ENCODE measurements at regions not wholly inside any gene's neighbourhood (a gene's known extent, or its start where the extent isn't known, plus 50 kb on each side); places are given as distances from the start of the nearest gene placed in this dataset.

GRCh38 chr10:47158116-47159071 lies 141.6 kb upstream of the GDF10 start:
- Histone ChIP-seq H3K9me3 (ENCODE audit: insufficient read depth, low read depth, low read length) (peaks cover 11% of the 10 kb centered on the region; the same call in 1 of the 2 replicates), H3K9ac (ENCODE audit: low read depth, low read length, poor library complexity, severe bottlenecking) (no peak overlapping the region), H3K79me2 (ENCODE audit: insufficient read depth, low read length) (no peaks in the 10 kb centered on the region), H2AFZ (ENCODE audit: low read length) (no peak overlapping the region), H3K4me2 (ENCODE audit: low read depth, low read length, poor library complexity, severe bottlenecking) (no peak overlapping the region), H3K27me3 (ENCODE audit: insufficient read depth, low read length, poor library complexity, severe bottlenecking) (no peaks in the 10 kb centered on the region), H3K4me3 (ENCODE audit: low read length, poor library complexity, severe bottlenecking) (no peak overlapping the region), H3K36me3 (ENCODE audit: insufficient read depth, low read length) (no peaks in the 10 kb centered on the region), H3K4me1 (ENCODE audit: insufficient read depth, low read length, poor library complexity, severe bottlenecking) (no peaks in the 10 kb centered on the region), H4K20me1 (ENCODE audit: insufficient read depth, low read length, poor library complexity, severe bottlenecking) (no peaks in the 10 kb centered on the region), H3F3A (ENCODE audit: low read depth) (no peaks in the 10 kb centered on the region), H3K9me2 (replicated peaks; ENCODE audit: low read depth, low read length) (no peaks in the 10 kb centered on the region)
- TF ChIP-seq CTCF (conservative IDR thresholded peaks at IDR 0.05; ENCODE audit: low read length) (no peak), EZH2phosphoT487 (IDR thresholded peaks at IDR 0.05; ENCODE audit: borderline replicate concordance) (no peak)

GRCh38 chr10:47159361-47160260 lies 140.4 kb upstream of the GDF10 start:
- Histone ChIP-seq H3K9me2 (replicated peaks; ENCODE audit: low read depth, low read length) (no peaks in the 10 kb centered on the region), H2AFZ (ENCODE audit: low read length) (no peak overlapping the region), H4K20me1 (ENCODE audit: insufficient read depth, low read length, poor library complexity, severe bottlenecking) (no peaks in the 10 kb centered on the region), H3K4me3 (ENCODE audit: low read length, poor library complexity, severe bottlenecking) (no peak overlapping the region), H3K27me3 (ENCODE audit: insufficient read depth, low read length, poor library complexity, severe bottlenecking) (no peaks in the 10 kb centered on the region), H3K4me1 (ENCODE audit: insufficient read depth, low read length, poor library complexity, severe bottlenecking) (no peaks in the 10 kb centered on the region), H3K9me3 (ENCODE audit: insufficient read depth, low read depth, low read length) (peaks cover 6% of the 10 kb centered on the region; the same call in 1 of the 2 replicates), H3F3A (ENCODE audit: low read depth) (no peaks in the 10 kb centered on the region), H3K36me3 (ENCODE audit: insufficient read depth, low read length) (no peaks in the 10 kb centered on the region), H3K9ac (ENCODE audit: low read depth, low read length, poor library complexity, severe bottlenecking) (no peak overlapping the region), H3K79me2 (ENCODE audit: insufficient read depth, low read length) (no peaks in the 10 kb centered on the region), H3K4me2 (ENCODE audit: low read depth, low read length, poor library complexity, severe bottlenecking) (no peak overlapping the region)
- TF ChIP-seq CTCF (conservative IDR thresholded peaks at IDR 0.05; ENCODE audit: low read length): no peak

- Histone ChIP-seq H3K4me3 (ENCODE audit: low read length, poor library complexity, severe bottlenecking) (no peak overlapping the region), H3K9ac (ENCODE audit: low read depth, low read length, poor library complexity, severe bottlenecking) (no peak overlapping the region), H3F3A (ENCODE audit: low read depth) (no peaks in the 10 kb centered on the region), H3K4me2 (ENCODE audit: low read depth, low read length, poor library complexity, severe bottlenecking) (no peak overlapping the region), H2AFZ (ENCODE audit: low read length) (no peak overlapping the region), H3K9me2 (replicated peaks; ENCODE audit: low read depth, low read length) (no peaks in the 10 kb centered on the region), H3K27me3 (ENCODE audit: insufficient read depth, low read length, poor library complexity, severe bottlenecking) (no peaks in the 10 kb centered on the region), H3K4me1 (ENCODE audit: insufficient read depth, low read length, poor library complexity, severe bottlenecking) (no peaks in the 10 kb centered on the region), H3K9me3 (ENCODE audit: insufficient read depth, low read depth, low read length) (no peaks in the 10 kb centered on the region; the same call in 1 of the 2 replicates), H3K36me3 (ENCODE audit: insufficient read depth, low read length) (no peaks in the 10 kb centered on the region), H4K20me1 (ENCODE audit: insufficient read depth, low read length, poor library complexity, severe bottlenecking) (no peaks in the 10 kb centered on the region), H3K79me2 (ENCODE audit: insufficient read depth, low read length) (no peaks in the 10 kb centered on the region)
- no peak for TF ChIP-seq EZH2phosphoT487 (IDR thresholded peaks at IDR 0.05; ENCODE audit: borderline replicate concordance)
- TF ChIP-seq CTCF (conservative IDR thresholded peaks at IDR 0.05; ENCODE audit: low read length): no peak
Observed at GRCh38 chr10:47160261-47160908, 139.6 kb upstream of the GDF10 start.

All from Loucy (cell line).